Neuronal stem cell (in vitro differentiated cells): ENCODE measurements at regions not wholly inside any gene's neighbourhood (a gene's known extent, or its start where the extent isn't known, plus 50 kb on each side); places are given as distances from the start of the nearest gene placed in this dataset.

Experiments used
- DNase-seq: peaks from one replicate; pipeline ENCODE4 v3.0.0-alpha.2; 2013; ENCODE audit warnings: low spot score
- H2AFZ ChIP-seq: one replicate; pipeline ENCODE4 v1.6.1; 2013; ENCODE audit warnings: mild to moderate bottlenecking, low read length, inconsistent platforms
- H2AK5ac ChIP-seq: 2 replicates; pipeline ENCODE4 v1.6.1; 2013; ENCODE audit warnings: low read depth, mild to moderate bottlenecking, inconsistent platforms, low read length, moderate library complexity, mixed read lengths
- H2BK120ac ChIP-seq: 2 replicates; pipeline ENCODE4 v1.6.1; 2013; ENCODE audit warnings: low read depth, mild to moderate bottlenecking, inconsistent platforms, low read length, moderate library complexity, mixed read lengths
- H2BK12ac ChIP-seq: one replicate; pipeline ENCODE4 v1.6.1; 2013; ENCODE audit warnings: low read length, inconsistent platforms
- H2BK15ac ChIP-seq: 2 replicates; pipeline ENCODE4 v1.6.1; 2013; ENCODE audit warnings: mild to moderate bottlenecking, low read length, inconsistent platforms, mixed read lengths
- H2BK5ac ChIP-seq: one replicate; pipeline ENCODE4 v1.6.1; 2013; ENCODE audit warnings: inconsistent platforms, mild to moderate bottlenecking, low read length, moderate library complexity
- H3K14ac ChIP-seq: one replicate; pipeline ENCODE4 v1.6.1; 2013; ENCODE audit warnings: low read length, inconsistent platforms
- H3K18ac ChIP-seq: 2 replicates; pipeline ENCODE4 v1.6.1; 2013; ENCODE audit warnings: low read length, inconsistent platforms
- H3K23ac ChIP-seq: 2 replicates; pipeline ENCODE4 v1.6.1; 2013; ENCODE audit warnings: low read depth, mild to moderate bottlenecking, mixed read lengths, low read length, inconsistent platforms; ENCODE audit not compliant: poor library complexity
- H3K27ac ChIP-seq: replicated peaks from 3 replicates; pipeline ENCODE4 v1.5.1; 2013; ENCODE audit warnings: low read length, inconsistent platforms
- H3K27me3 ChIP-seq, 3 experiments: 2 replicates each; pipeline ENCODE4 v1.6.1; 2013; ENCODE audit warnings: low read length in 3 of 3, mild to moderate bottlenecking in 2 of 3, inconsistent platforms in 1 of 3, low read depth in 1 of 3, mixed read lengths in 1 of 3, moderate library complexity in 1 of 3; ENCODE audit not compliant: control insufficient read depth in 3 of 3, insufficient read depth in 3 of 3
- H3K36me3 ChIP-seq, 2 donors: replicated peaks in 1 of 2; 2 replicates each; pipeline ENCODE4 v1.6.1; 2013; ENCODE audit warnings: low read length in 2 of 2; ENCODE audit not compliant: control insufficient read depth in 2 of 2, insufficient read depth in 2 of 2
- H3K4ac ChIP-seq: 2 replicates; pipeline ENCODE4 v1.6.1; 2013; ENCODE audit warnings: inconsistent platforms, mild to moderate bottlenecking, low read length, moderate library complexity
- H3K4me1 ChIP-seq, 2 donors: 1 replicate in 1 of 2; 2 replicates in 1 of 2; pipeline ENCODE4 v1.6.1; 2013; ENCODE audit warnings: low read length in 2 of 2, low read depth in 1 of 2; ENCODE audit not compliant: control insufficient read depth in 2 of 2, insufficient read depth in 1 of 2
- H3K4me2 ChIP-seq: one replicate; pipeline ENCODE4 v1.6.1; 2013; ENCODE audit warnings: mild to moderate bottlenecking, low read length, inconsistent platforms; ENCODE audit not compliant: insufficient read depth, poor library complexity, severe bottlenecking
- H3K4me3 ChIP-seq, 2 donors: 2 replicates each; pipeline ENCODE4 v1.5.1; 2013; ENCODE audit warnings: low read length in 2 of 2, mild to moderate bottlenecking in 2 of 2, inconsistent platforms in 1 of 2, moderate library complexity in 1 of 2
- H3K79me1 ChIP-seq: one replicate; pipeline ENCODE4 v1.6.1; 2013; ENCODE audit warnings: low read depth, mild to moderate bottlenecking, inconsistent platforms, low read length, moderate library complexity
- H3K9ac ChIP-seq: one replicate; pipeline ENCODE4 v1.6.1; 2013; ENCODE audit warnings: mild to moderate bottlenecking, low read depth, low read length, inconsistent platforms; ENCODE audit not compliant: poor library complexity
- H3K9me3 ChIP-seq, 2 donors: replicated peaks in 1 of 2; 2 replicates each; pipeline versions ENCODE3 to v1.6.1; 2013; ENCODE audit warnings: low read length in 2 of 2, mild to moderate bottlenecking in 2 of 2, inconsistent platforms in 1 of 2, low read depth in 1 of 2, mixed read lengths in 1 of 2, moderate library complexity in 1 of 2; ENCODE audit not compliant: control insufficient read depth in 2 of 2, insufficient read depth in 1 of 2
- H4K8ac ChIP-seq: one replicate; pipeline ENCODE4 v1.6.1; 2013; ENCODE audit warnings: low read depth, mild to moderate bottlenecking, inconsistent platforms, low read length, moderate library complexity
- H4K91ac ChIP-seq: one replicate; pipeline ENCODE4 v1.6.1; 2013; ENCODE audit warnings: low read length, low read depth, mild to moderate bottlenecking, inconsistent platforms; ENCODE audit not compliant: poor library complexity
- WGBS, 2 donors: extraction: QIAGEN DNeasy Blood & Tissue Kit; methylation state at CpG; one replicate each; pipeline ENCODE4 v1.1.7; 2013; ENCODE audit warnings: missing lambda C conversion rate in 2 of 2, mixed read lengths in 1 of 2; ENCODE audit not compliant: insufficient read length in 2 of 2, insufficient replicate concordance in 1 of 2; ENCODE audit errors: extremely low coverage in 2 of 2; 5-methylcytosine and 5-hydroxymethylcytosine counted together

DNA sequence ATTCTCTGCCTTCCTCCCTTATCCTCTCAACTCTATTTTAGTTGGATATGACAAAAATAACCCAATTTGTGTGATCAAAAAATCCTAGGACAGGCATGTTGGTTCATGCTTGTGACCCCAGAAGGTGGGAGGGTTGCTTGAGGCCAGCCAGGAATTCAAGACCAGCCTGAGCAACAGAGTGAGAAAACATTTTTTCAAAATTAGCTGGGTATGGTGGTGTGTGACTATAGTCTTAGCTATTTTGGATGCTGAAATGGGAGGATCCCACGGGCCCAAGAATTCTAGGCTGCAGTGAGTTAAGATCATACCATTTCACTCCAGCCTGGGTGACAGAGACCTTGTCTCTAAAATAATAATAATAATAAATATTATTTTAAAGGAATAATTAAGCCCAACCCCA is 1383.1 kb upstream of the ADGRL2 start:
- DNase-seq: no peak
- Histone ChIP-seq H3K36me3 (no peaks in the 10 kb centered on the region), H3K27me3 (no peaks in the 10 kb centered on the region), H3K27ac (no peak overlapping the region), H3K18ac (no peak overlapping the region), H3K79me1 (no peaks in the 10 kb centered on the region), H4K91ac (no peak overlapping the region), H2AFZ (no peak overlapping the region), H3K4ac (no peak overlapping the region), H2BK5ac (no peak overlapping the region), H3K9me3 (no peaks in the 10 kb centered on the region), H2BK120ac (no peak overlapping the region), H2AK5ac (no peak overlapping the region), H3K4me3 (no peak overlapping the region), H3K4me1 (no peaks in the 10 kb centered on the region), H3K9ac (no peak overlapping the region), H2BK15ac (no peak overlapping the region), H3K4me2 (no peak overlapping the region), H3K23ac (no peak overlapping the region), H3K14ac (no peak overlapping the region), H4K8ac (no peak overlapping the region), H2BK12ac (no peak overlapping the region)
- WGBS, 2 donors: no CpG with 5 or more reads among the region's 1 CpG

DNA sequence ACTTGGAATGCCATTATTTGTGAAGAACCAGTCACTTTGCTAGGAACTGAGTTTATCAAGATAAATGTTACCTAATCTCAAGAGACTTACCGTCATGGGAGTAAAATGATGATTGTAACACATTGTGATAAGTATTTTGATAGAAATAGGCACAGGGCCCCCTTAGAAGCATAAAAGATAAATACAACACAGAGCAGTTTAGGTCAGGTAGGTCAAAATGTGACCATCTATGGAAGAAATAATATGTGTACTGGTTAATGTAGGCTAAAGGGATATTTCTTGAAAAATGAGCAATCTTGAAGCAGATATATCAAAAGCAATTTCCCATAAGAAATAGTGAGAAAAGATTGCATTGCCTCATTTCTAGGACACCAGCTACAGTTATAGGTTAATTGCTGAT is 1386.8 kb upstream of the ADGRL2 start:
- H2BK5ac ChIP-seq: no peak overlapping the region
- no CpG with 5 or more reads among the region's 1 CpG for WGBS, 2 donors
- H3K23ac ChIP-seq: no peak overlapping the region
- H3K4ac ChIP-seq: no peak overlapping the region
- no peak for DNase-seq
- H3K18ac ChIP-seq: no peak overlapping the region
- H3K27ac ChIP-seq: no peak overlapping the region
- no peak overlapping the region for H3K9ac ChIP-seq
- no peak overlapping the region for H2BK120ac ChIP-seq
- no peak overlapping the region for H2AFZ ChIP-seq
- no peak overlapping the region for H3K4me3 ChIP-seq
- no peaks in the 10 kb centered on the region for H3K79me1 ChIP-seq
- H3K4me2 ChIP-seq: no peak overlapping the region
- H2BK12ac ChIP-seq: no peak overlapping the region
- H2AK5ac ChIP-seq: no peak overlapping the region
- no peaks in the 10 kb centered on the region for H3K4me1 ChIP-seq
- H2BK15ac ChIP-seq: no peak overlapping the region
- no peak overlapping the region for H4K8ac ChIP-seq
- H3K27me3 ChIP-seq: no peaks in the 10 kb centered on the region
- no peak overlapping the region for H3K14ac ChIP-seq
- no peaks in the 10 kb centered on the region for H3K9me3 ChIP-seq
- no peak overlapping the region for H4K91ac ChIP-seq
- no peaks in the 10 kb centered on the region for H3K36me3 ChIP-seq

DNA sequence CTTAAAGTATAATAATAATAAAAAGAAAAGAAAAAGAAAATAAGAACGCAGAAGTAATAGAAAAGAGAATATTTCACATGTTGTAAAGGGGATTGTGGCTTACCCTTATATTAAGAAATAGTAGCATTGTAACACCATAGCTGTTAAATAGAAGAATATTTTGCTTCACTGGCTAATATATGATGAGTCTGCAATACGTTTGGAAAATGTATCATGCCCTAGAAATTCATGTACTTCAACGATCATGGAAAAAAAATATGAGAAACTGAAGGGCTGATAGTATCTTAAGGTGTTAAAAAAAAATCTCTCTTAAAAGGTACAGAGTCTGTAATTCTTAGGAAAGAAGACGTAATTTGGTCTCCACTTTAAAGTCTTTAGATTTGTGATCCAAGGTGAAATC is 1390.5 kb upstream of the ADGRL2 start:
- Histone ChIP-seq H2AFZ (no peak overlapping the region), H3K9me3 (no peaks in the 10 kb centered on the region), H2BK12ac (no peak overlapping the region), H3K4me1 (no peaks in the 10 kb centered on the region), H3K23ac (no peak overlapping the region), H3K27ac (no peak overlapping the region), H3K14ac (no peak overlapping the region), H3K4me3 (no peak overlapping the region), H3K79me1 (no peaks in the 10 kb centered on the region), H2BK5ac (no peak overlapping the region), H3K36me3 (no peaks in the 10 kb centered on the region), H2BK120ac (no peak overlapping the region), H4K91ac (no peak overlapping the region), H3K18ac (no peak overlapping the region), H2BK15ac (no peak overlapping the region), H3K4ac (no peak overlapping the region), H3K9ac (no peak overlapping the region), H4K8ac (no peak overlapping the region), H2AK5ac (no peak overlapping the region), H3K27me3 (no peaks in the 10 kb centered on the region), H3K4me2 (no peak overlapping the region)
- WGBS, 2 donors: no CpG with 5 or more reads among the region's 4 CpGs
- DNase-seq: no peak

DNA sequence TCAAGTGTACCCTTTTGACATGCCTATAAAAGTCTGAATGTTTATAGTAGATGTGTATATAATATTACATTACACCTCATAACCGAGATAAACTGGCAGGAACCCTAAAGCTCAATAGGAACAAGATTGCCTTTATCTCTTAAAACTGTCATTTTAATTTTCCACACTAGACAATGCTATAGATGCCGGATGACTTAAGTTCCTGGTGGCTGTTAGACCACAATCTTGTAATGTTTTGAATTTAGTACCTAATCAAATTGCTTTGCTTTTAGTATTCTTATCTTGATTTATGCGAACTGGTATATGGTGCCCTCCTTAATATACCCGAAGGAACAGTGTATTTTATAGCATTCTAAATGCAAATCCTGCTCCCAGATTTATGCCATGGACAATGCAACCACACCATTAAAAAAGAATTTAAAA is 1397.0 kb upstream of the ADGRL4 start:
- H3K36me3 ChIP-seq: no peaks in the 10 kb centered on the region
- H3K9ac ChIP-seq: no peak overlapping the region
- no peaks in the 10 kb centered on the region for H3K27me3 ChIP-seq
- H3K4me3 ChIP-seq: no peak overlapping the region
- no peaks in the 10 kb centered on the region for H3K9me3 ChIP-seq
- H3K23ac ChIP-seq: no peak overlapping the region
- H3K4ac ChIP-seq: no peak overlapping the region
- H2BK15ac ChIP-seq: no peak overlapping the region
- no peaks in the 10 kb centered on the region for H3K4me1 ChIP-seq
- no peak overlapping the region for H3K27ac ChIP-seq
- H3K14ac ChIP-seq: no peak overlapping the region
- DNase-seq: no peak
- no peak overlapping the region for H3K18ac ChIP-seq
- H4K91ac ChIP-seq: no peak overlapping the region
- no peak overlapping the region for H3K4me2 ChIP-seq
- no CpG with 5 or more reads among the region's 4 CpGs for WGBS, 2 donors
- H2BK120ac ChIP-seq: no peak overlapping the region
- no peak overlapping the region for H2BK12ac ChIP-seq
- H2BK5ac ChIP-seq: no peak overlapping the region
- no peak overlapping the region for H4K8ac ChIP-seq
- no peaks in the 10 kb centered on the region for H3K79me1 ChIP-seq
- no peak overlapping the region for H2AFZ ChIP-seq
- no peak overlapping the region for H2AK5ac ChIP-seq
